ENCODE measurements at regions not wholly inside any gene's neighbourhood (a gene's known extent, or its start where the extent isn't known, plus 50 kb on each side); places are given as distances from the start of the nearest gene placed in this dataset.
"Not testable (repeated sequence)": the region's sequence is repeated elsewhere in the genome, so short reads cannot be mapped to it uniquely, and the experiment has no call there.

GRCh38 chr2:145431181-145431951 is 911.4 kb upstream of the ZEB2 start:
- no peak for DNase-seq (ENCODE audit: low read depth, low spot score)

GRCh38 chr2:145423809-145424208 is 903.9 kb upstream of the ZEB2 start:
- DNase-seq (ENCODE audit: low read depth, low spot score) = no peak

GRCh38 chr2:145422576-145422975 is 902.7 kb upstream of the ZEB2 start:
- no peak for DNase-seq (ENCODE audit: low read depth, low spot score)

- DNase-seq (ENCODE audit: low read depth, low spot score) = no peak
Measured at GRCh38 chr2:145421841-145422240, 901.9 kb upstream of the ZEB2 start.

GRCh38 chr2:145416640-145417039 is 896.7 kb upstream of the ZEB2 start:
- no peak for DNase-seq (ENCODE audit: low read depth, low spot score)

GRCh38 chr2:145415151-145415550 is 895.2 kb upstream of the ZEB2 start:
- DNase-seq (ENCODE audit: low read depth, low spot score) = no peak

- no peak for DNase-seq (ENCODE audit: low read depth, low spot score)
Measured at GRCh38 chr2:145413261-145414030, 893.5 kb upstream of the ZEB2 start.

- no peak for DNase-seq (ENCODE audit: low read depth, low spot score)
Measured at GRCh38 chr2:145412155-145412554, 892.2 kb upstream of the ZEB2 start.

- no peak for DNase-seq (ENCODE audit: low read depth, low spot score)
Measured at GRCh38 chr2:145411493-145411892, 891.6 kb upstream of the ZEB2 start.

- no peak for DNase-seq (ENCODE audit: low read depth, low spot score)
Measured at GRCh38 chr2:145410086-145410485, 890.2 kb upstream of the ZEB2 start.

GRCh38 chr2:145408980-145409379 is 889.1 kb upstream of the ZEB2 start:
- DNase-seq (ENCODE audit: low read depth, low spot score) = no peak

GRCh38 chr2:145404690-145405089 is 884.8 kb upstream of the ZEB2 start:
- DNase-seq (ENCODE audit: low read depth, low spot score) = no peak

- DNase-seq (ENCODE audit: low read depth, low spot score) = no peak
Measured at GRCh38 chr2:145402706-145403277, 882.9 kb upstream of the ZEB2 start.

GRCh38 chr2:145399131-145399530 is 879.2 kb upstream of the ZEB2 start:
- no peak for DNase-seq (ENCODE audit: low read depth, low spot score)

GRCh38 chr2:145394181-145394580 is 874.3 kb upstream of the ZEB2 start:
- no peak for DNase-seq (ENCODE audit: low read depth, low spot score)

- no peak for DNase-seq (ENCODE audit: low read depth, low spot score)
Measured at GRCh38 chr2:145386973-145387372, 867.1 kb upstream of the ZEB2 start.

GRCh38 chr2:145383961-145384360 is 864.0 kb upstream of the ZEB2 start:
- no peak for DNase-seq (ENCODE audit: low read depth, low spot score)

GRCh38 chr2:145380436-145381017 is 860.6 kb upstream of the ZEB2 start:
- no peak for DNase-seq (ENCODE audit: low read depth, low spot score)

GRCh38 chr2:145379934-145380333 is 860.0 kb upstream of the ZEB2 start:
- DNase-seq (ENCODE audit: low read depth, low spot score) = no peak

- DNase-seq (ENCODE audit: low read depth, low spot score) = no peak
Measured at GRCh38 chr2:145374165-145374564, 854.2 kb upstream of the ZEB2 start.

GRCh38 chr2:145367334-145367733 is 847.4 kb upstream of the ZEB2 start:
- not testable (repeated sequence) for DNase-seq (ENCODE audit: low read depth, low spot score)

GRCh38 chr2:145366341-145366740 is 846.4 kb upstream of the ZEB2 start:
- no peak for DNase-seq (ENCODE audit: low read depth, low spot score)
